GM19324 (cell line): ENCODE measurements at regions not wholly inside any gene's neighbourhood (a gene's known extent, or its start where the extent isn't known, plus 50 kb on each side); places are given as distances from the start of the nearest gene placed in this dataset.
"Not testable (repeated sequence)": the region's sequence is repeated elsewhere in the genome, so short reads cannot be mapped to it uniquely, and the experiment has no call there.

Source experiments
- ATAC-seq: cut with Tn5 transposase; IDR thresholded peaks from one replicate; pipeline ENCODE4 v1.9.1; 2021; ENCODE audit warnings: mild to moderate bottlenecking, moderate library complexity; ENCODE audit not compliant: unreplicated experiment, low FRiP score

- no peak for ATAC-seq
These were observed 548.2 kb downstream of the TBC1D22A start for GRCh38 chr22:47310601-47311000.

GRCh38 chr22:47309946-47310345 is 547.5 kb downstream of the TBC1D22A start:
- ATAC-seq: no peak

- no peak for ATAC-seq
These were observed 547.0 kb downstream of the TBC1D22A start for GRCh38 chr22:47309476-47309875.

GRCh38 chr22:47308886-47309285 is 546.4 kb downstream of the TBC1D22A start:
- ATAC-seq: no peak

GRCh38 chr22:47307822-47308221 is 545.4 kb downstream of the TBC1D22A start:
- ATAC-seq: no peak

GRCh38 chr22:47307326-47307725 is 544.9 kb downstream of the TBC1D22A start:
- no peak for ATAC-seq

- no peak for ATAC-seq
These were observed 542.4 kb downstream of the TBC1D22A start for GRCh38 chr22:47304854-47305253.

- no peak for ATAC-seq
These were observed 541.9 kb downstream of the TBC1D22A start for GRCh38 chr22:47304191-47304831.

- ATAC-seq: no peak
These were observed 540.9 kb downstream of the TBC1D22A start for GRCh38 chr22:47303161-47303890.

- ATAC-seq: not testable (repeated sequence)
These were observed 540.1 kb downstream of the TBC1D22A start for GRCh38 chr22:47302587-47302986.

GRCh38 chr22:47301820-47302475 is 539.5 kb downstream of the TBC1D22A start:
- no peak for ATAC-seq

- ATAC-seq: no peak
These were observed 538.4 kb downstream of the TBC1D22A start for GRCh38 chr22:47300698-47301405.

- ATAC-seq: no peak
These were observed 537.6 kb downstream of the TBC1D22A start for GRCh38 chr22:47299863-47300697.

- ATAC-seq: no peak
These were observed 536.9 kb downstream of the TBC1D22A start for GRCh38 chr22:47299211-47299862.

- no peak for ATAC-seq
These were observed 535.8 kb downstream of the TBC1D22A start for GRCh38 chr22:47298017-47298785.

GRCh38 chr22:47297261-47298016 is 535.0 kb downstream of the TBC1D22A start:
- no peak for ATAC-seq

- no peak for ATAC-seq
These were observed 534.2 kb downstream of the TBC1D22A start for GRCh38 chr22:47296405-47297260.
